ENCODE measurements at regions not wholly inside any gene's neighbourhood (a gene's known extent, or its start where the extent isn't known, plus 50 kb on each side); places are given as distances from the start of the nearest gene placed in this dataset.

GRCh38 chr1:14303011-14303410, 295.5 kb upstream of the KAZN start:
- no peak for DNase-seq (ENCODE audit: low read depth)

- DNase-seq (ENCODE audit: low read depth): no peak
Observed at GRCh38 chr1:14304381-14304865, 294.1 kb upstream of the KAZN start.

- DNase-seq (ENCODE audit: low read depth): no peak
Observed at GRCh38 chr1:14308460-14308859, 290.0 kb upstream of the KAZN start.

GRCh38 chr1:14309984-14310383, 288.5 kb upstream of the KAZN start:
- DNase-seq (ENCODE audit: low read depth): no peak

GRCh38 chr1:14310476-14310875, 288.0 kb upstream of the KAZN start:
- DNase-seq (ENCODE audit: low read depth): no peak

GRCh38 chr1:14313731-14314431, 284.6 kb upstream of the KAZN start:
- no peak for DNase-seq (ENCODE audit: low read depth)

GRCh38 chr1:14318830-14319229, 279.7 kb upstream of the KAZN start:
- DNase-seq (ENCODE audit: low read depth): no peak

GRCh38 chr1:14320518-14320917, 278.0 kb upstream of the KAZN start:
- no peak for DNase-seq (ENCODE audit: low read depth)

- no peak for DNase-seq (ENCODE audit: low read depth)
Observed at GRCh38 chr1:14320986-14321385, 277.5 kb upstream of the KAZN start.

- no peak for DNase-seq (ENCODE audit: low read depth)
Observed at GRCh38 chr1:14321422-14321821, 277.1 kb upstream of the KAZN start.

GRCh38 chr1:14323568-14324247, 274.8 kb upstream of the KAZN start:
- no peak for DNase-seq (ENCODE audit: low read depth)

- no peak for DNase-seq (ENCODE audit: low read depth)
Observed at GRCh38 chr1:14324248-14324630, 274.2 kb upstream of the KAZN start.

GRCh38 chr1:14326857-14327256, 271.6 kb upstream of the KAZN start:
- DNase-seq (ENCODE audit: low read depth): no peak

- no peak for DNase-seq (ENCODE audit: low read depth)
Observed at GRCh38 chr1:14328685-14329084, 269.8 kb upstream of the KAZN start.

- no peak for DNase-seq (ENCODE audit: low read depth)
Observed at GRCh38 chr1:14332158-14332557, 266.3 kb upstream of the KAZN start.

GRCh38 chr1:14334336-14335176, 263.9 kb upstream of the KAZN start:
- DNase-seq (ENCODE audit: low read depth): no peak

- DNase-seq (ENCODE audit: low read depth): no peak
Observed at GRCh38 chr1:14338509-14338908, 260.0 kb upstream of the KAZN start.

- no peak for DNase-seq (ENCODE audit: low read depth)
Observed at GRCh38 chr1:14339288-14339687, 259.2 kb upstream of the KAZN start.

GRCh38 chr1:14340002-14340785, 258.3 kb upstream of the KAZN start:
- DNase-seq (ENCODE audit: low read depth): no peak

GRCh38 chr1:14341147-14341546, 257.3 kb upstream of the KAZN start:
- DNase-seq (ENCODE audit: low read depth): no peak

GRCh38 chr1:14345946-14346550, 252.4 kb upstream of the KAZN start:
- no peak for DNase-seq (ENCODE audit: low read depth)

GRCh38 chr1:14347186-14347585, 251.3 kb upstream of the KAZN start:
- no peak for DNase-seq (ENCODE audit: low read depth)
